HG03354 (cell line): ENCODE measurements at regions not wholly inside any gene's neighbourhood (a gene's known extent, or its start where the extent isn't known, plus 50 kb on each side); places are given as distances from the start of the nearest gene placed in this dataset.

Experiments used
- ATAC-seq: cut with Tn5 transposase; IDR thresholded peaks from one replicate; pipeline ENCODE4 v1.9.1; 2021; ENCODE audit warnings: mild to moderate bottlenecking; ENCODE audit not compliant: unreplicated experiment, poor library complexity, severe bottlenecking

DNA sequence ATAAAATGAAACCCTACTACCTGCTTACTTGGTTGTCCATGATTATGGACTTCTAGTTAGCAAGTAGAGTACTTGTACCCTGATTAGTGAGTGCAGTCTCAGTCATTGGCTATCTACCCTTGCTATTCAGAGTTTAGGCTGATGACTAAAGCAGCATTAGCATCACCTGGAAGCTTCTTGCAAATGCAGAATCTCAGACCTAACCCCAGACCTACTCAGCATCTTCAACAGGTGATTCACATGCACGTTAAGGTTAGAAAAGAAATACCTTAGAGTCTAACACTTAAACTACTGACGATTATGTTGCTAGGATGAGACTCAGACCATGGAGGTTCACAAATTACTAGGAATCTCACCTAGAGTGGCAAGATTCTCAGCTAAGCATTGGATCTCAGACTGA is 399.9 kb upstream of the FANCL start:
- no peak for ATAC-seq

DNA sequence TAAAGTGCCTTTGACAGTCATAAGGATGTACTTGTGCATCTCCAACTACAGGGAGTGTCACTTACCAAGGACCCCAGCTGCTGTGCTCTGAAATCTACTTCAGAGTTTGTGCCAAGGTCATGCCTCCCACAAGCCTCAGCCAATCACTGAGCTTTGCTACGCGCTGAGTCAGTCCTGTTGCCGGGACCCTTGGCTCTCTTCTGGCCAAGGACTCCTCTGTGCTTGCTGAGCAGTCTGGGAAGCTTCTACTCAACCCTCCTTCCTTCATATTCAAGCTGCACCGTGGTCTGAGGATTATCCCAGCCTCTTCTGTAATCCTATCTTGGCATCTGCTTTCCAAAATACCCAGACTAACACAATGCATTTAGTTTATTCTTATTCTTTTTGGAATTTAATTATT is 398.9 kb upstream of the FANCL start:
- no peak for ATAC-seq

DNA sequence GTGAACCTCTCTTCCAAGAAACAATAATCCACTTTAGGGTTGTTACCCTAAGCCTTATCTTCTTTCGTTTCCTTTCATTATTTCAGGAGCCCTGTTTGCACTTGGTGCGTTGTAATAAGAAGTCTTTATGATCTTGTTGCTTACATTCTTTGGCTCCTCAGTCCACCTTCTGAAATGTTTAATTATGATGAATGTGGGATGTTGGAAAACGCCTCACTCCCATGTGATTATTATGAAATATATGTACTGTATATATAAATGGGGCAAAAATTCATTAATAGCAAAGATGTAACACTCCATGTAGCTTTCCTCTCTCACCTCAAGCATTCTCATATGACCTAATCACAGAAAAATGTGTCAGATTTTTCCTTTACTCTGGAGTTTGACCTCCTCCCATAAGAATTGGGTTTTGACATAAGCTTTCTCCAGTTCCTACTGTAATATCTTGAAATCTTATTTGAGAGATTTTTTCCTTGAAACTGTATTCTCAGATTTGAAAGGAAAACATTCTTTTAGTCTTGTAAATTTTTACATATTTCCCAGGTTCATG is 397.2 kb upstream of the FANCL start:
- ATAC-seq = no peak

DNA sequence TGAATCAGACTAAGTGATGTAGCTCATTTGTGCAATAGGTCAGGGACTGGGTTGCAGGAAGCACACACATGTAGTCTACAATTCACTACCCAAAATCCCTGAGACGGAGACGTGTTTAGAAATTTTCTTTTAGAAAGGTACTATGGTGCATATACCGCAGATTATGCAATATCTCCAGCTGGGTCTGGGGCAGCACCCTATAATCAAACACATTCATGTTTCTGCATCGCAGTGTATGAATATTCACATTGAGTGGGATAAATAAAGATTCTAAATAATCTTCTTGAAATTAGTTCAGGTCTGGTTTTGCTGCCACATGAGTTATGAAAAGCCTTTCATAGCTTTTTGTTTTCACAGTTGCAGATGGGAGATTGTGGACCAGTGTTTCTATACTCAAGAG is 395.7 kb upstream of the FANCL start:
- no peak for ATAC-seq

DNA sequence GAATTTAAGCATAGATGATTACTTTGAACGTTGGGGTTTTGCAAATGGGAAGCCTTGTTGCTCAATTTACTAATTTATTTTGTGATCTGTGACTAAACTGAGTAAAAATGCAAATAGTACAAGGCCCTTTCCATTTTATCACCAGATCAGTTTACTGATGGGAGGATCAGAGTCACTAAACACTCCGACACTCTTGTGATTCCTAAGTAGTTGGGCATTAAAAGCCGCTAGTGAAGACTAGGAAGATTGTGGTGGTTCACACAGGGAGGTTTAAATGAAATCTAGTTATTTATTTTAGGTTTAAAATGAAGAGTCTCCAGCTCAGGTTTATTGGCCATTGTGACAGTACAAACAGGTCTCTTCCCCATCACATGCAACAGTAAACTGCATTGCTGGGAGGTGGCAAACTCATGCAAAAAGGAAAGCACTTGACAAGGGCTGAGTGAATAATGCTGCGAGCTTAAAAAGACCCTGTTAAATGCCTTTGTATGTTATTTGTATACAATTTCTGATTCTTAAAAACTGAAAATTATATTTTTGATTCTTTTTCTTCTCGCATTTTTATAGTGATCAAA is 394.8 kb upstream of the FANCL start:
- ATAC-seq = no peak

DNA sequence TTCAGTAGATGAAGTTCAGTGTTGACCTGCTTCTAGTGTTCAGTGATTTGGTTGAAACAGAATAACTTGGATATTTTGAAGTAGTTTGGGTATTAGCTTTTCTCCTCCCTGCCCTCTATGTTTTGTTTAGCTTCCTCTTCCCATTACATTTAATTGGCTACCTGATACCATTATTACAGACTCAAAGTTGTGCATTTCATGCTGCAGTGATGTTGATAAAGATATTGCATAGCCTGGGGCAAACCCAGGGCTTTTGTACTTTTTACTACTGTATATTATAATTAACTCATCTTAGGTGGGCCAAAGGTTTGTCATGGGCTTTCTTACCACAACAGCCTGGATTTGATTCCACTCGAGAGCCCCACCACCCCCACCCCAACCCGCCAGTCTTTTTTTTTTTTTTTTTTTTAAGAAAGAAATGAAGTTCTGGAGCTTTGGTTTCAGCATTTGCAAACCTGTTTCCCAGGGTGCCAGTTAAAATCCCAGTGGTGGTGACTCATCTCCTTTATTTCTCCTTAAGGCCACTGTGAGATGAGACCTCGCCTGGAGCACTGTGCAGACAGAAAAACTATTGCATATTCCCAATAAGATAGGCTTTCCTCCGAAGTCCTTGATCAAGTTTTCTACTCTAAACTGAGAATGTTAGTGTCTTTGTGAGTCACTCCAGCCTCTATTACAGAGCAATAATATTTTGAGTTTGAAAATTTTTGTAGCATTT is 393.7 kb upstream of the FANCL start:
- no peak for ATAC-seq

DNA sequence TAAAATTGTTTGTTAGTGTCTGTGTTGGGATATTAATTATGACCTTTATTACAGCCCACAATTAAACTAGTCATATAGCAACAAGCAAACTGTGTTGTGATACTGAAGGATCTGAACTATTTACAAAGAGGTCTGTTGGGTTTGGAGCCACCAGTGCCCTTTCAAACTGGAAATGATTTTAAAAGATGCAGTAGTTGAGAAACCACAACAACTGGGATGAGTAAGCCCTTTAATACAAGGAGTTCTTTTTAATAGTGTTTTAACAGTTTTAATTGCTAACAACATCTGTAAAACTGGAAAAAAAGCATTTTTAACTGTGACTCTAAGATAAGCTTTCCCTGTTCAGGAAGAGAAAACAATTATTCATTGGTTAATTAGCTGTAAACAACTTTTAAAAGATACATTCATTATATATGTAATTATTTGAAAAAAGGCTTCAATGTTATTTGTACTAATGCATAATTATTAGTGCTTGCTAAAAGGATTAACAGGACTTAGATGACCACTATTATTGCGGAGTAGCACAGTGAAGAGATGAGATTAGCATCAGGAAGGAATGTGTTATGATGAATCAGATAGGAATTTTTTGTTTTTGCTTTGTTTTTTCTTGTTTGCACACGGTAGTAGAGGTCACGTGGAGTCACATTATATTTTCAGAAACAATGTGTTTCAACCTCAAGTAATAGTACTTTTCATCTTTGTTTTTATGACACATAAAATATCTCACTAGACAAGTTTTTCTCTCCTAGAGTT is 392.7 kb upstream of the FANCL start:
- ATAC-seq = no peak

DNA sequence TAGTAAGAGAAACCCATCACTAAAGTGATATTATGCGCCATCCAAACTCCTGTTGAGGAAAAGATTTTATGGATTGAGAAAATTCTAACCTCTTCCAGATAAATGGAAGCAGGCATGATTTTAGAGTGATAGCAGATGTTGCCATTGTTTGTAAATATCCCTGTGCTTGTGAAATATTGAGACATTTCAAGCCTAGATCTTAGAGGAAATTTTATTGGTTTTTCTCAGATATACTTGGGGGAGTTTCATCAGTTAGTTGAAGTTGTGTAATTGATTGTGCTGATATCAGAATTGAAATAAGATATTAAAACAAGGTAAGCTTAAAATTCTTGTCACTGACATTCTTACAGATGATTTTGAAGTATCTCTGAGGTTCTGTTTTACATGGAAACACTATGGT is 390.9 kb upstream of the FANCL start:
- no peak for ATAC-seq

DNA sequence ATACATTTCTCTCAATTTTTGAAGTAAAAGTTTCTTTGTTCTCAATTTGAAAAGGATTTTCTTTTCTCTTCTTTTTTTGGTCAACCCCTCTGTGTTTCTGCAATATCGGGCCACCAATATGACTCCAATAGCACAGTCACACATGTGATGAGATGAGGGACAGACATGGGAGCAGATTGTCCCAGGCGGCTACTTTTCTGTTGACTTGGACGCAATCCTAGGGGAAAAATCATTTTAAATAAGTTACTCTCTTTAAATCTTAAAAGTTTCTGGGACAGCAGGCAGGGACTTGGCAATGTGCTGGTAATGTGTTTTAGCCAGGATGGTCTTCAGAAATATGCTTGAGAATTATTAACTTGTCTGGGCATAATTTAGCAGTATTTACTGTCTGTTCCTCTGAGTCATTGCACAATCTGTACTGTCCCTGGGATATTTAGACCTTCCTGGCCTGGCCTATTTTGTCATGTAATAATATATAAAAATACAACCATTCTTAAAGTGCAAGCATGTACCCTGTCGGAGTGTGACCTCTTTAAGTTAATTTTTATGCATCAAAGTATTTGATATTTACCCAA is 388.5 kb upstream of the FANCL start:
- no peak for ATAC-seq

DNA sequence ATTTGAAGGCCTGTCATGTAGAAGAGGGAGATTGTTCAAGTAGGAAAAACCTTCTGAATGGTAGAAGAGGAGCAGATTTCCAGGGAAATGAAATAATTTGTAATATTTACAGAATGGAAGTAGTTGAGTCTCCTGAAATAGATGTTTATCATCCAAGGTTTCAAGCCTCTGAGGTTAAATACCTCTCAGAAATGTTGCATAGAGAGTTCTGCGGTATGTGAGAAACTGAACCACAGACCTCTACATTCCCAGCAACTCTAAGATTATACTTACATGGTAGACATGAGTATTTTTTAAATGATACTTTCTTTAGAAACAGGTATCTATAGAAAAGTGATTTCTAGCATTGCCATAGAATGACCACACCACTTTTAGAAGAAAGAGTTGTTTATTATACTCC is 379.8 kb upstream of the FANCL start:
- ATAC-seq = no peak

DNA sequence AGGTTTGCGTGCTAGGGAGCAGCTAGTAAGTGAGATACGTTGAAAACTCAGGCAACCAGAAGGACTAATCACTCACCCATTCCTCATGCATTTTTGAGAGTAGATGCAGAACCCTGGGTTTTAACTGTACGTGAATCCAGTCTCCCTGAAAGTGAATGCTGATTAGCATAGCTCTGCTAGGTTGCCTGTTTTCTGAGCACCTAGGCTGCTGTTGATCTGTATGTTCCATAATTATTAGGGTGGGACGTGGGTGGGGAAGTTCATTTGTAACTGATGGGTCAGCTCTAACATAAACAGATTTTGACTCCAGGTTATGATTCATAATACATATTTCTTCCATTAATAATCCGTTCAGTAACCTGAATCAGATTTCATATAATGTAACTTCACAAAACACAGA is 379.0 kb upstream of the FANCL start:
- ATAC-seq = no peak

DNA sequence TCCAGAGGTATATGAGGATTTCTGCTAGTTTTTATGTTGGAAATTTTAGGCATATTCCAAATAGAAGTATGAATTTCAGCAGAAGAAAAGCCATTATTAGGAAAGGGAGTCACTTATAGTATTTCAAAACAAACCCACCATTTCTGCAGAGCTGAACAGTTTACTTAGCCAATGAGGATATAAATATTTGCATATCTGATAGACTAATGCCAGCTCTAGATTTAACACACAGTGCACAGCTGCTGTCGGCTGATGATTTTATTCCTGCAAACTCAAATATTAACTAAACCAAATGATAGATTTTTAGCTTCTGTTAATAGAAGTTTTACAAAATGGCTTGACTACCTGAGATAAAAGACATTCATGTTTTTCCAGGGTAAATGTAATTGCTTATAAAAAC is 375.8 kb upstream of the FANCL start:
- ATAC-seq = no peak

DNA sequence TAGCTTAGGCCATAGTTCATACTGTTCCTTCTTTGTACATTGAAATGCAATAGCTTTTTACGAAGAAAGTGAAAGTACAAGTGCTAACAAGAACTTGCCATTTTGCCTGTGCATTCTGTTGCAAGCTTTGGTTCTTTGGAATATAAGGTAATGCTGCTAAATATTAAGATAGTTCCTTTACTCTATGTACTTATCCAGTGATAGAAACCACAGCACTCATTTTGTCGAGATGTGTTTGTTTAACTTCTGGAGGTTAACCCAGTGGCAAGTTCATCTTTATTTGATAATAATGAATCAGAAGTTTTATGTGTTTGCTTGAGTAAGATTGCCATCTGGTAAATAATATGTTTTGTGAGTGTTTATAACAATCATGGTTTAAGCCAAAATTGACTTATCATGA is 373.1 kb upstream of the FANCL start:
- ATAC-seq = no peak

DNA sequence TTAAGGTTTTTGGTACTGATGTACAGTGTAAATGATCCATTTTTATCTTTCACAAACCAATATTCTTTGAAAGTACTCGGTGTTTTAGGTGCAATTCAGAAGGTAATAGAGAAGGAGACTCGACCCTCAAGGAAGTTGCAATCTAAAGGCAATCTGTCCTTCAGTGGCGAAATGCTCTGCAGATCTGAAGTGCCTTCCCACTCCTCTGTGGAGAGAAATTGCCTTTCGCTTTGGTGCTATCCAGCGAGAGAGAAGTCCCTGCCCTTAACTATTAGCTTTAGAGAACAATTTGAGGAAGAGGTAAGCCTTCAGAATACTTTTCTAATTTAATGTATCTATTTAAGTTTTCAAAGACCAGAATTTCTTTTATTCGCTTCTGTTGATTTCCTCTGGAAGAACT is 371.8 kb upstream of the FANCL start:
- ATAC-seq = no peak

DNA sequence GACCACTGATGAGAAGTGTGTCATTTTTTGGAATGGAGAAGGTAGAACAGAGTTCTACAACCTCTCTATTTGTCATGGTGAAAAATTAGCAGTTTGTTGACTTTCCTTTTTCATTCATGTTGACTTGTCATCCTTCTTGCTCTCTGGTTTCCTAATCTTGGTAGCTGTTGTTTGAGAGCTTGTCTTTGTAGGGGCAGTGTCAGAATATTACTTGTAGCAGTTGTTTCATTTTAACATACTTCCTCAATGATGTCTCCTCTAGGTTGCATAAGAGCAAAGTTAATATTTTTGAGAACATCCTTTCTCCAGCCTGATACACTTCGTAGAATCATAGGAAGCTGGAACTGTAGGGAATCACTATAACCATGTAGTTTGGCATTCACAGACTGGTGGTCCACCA is 368.2 kb upstream of the FANCL start:
- no peak for ATAC-seq

DNA sequence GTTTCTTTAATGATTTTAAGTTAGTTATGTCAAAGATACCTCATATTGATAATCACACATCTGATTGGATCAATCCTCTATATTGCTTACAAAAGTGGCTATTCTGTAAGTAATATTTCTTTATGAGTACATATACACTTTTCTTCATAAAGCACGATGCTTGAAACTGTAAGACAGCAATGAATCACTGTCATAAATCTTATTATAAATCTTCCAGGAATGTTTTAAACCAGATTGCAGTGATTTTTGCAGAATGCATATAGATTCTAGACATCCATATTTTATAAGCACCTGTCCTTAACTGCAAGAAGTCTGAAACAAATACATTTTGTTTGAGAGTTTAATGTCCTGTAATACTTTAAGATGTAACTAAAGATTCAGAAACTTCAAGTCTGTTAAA is 367.0 kb upstream of the FANCL start:
- no peak for ATAC-seq

DNA sequence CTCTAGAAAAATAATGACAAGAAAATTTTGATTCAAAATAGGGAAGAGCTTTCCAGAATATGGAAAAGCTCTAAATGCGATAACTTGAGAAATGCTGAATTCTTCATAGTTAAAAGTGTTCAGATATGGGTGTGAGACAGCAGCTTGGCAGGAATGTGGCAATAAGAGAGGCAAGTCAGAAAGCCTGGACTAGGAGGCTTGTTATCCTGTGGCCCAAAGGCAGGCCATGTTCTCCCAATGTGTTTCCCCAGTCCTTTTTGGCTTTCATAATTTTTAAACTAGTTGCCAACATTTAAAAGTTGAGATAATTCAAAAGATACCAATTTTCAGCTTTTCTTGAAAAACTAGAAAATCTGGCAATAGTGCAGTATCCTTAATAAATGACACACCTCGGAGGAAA is 366.3 kb upstream of the FANCL start:
- ATAC-seq = no peak

DNA sequence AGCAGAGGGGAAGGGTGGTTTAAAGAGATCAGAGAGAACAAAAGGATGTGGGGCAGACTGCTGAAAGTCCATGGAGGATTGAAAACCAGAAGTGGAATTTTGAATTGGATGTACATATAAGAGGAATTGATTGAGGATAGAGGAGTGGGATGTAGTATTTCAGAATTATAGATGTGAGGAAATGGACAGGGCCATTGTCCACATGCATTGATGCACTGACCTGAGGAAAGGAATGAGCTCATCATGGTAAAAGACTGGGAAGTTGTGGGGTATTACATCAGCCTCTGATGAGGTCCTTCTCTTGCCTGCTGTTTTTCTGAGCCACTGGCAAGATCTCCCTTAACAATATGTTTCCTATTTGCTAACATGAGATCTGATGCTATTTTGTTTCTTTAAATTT is 365.7 kb upstream of the FANCL start:
- ATAC-seq = no peak

DNA sequence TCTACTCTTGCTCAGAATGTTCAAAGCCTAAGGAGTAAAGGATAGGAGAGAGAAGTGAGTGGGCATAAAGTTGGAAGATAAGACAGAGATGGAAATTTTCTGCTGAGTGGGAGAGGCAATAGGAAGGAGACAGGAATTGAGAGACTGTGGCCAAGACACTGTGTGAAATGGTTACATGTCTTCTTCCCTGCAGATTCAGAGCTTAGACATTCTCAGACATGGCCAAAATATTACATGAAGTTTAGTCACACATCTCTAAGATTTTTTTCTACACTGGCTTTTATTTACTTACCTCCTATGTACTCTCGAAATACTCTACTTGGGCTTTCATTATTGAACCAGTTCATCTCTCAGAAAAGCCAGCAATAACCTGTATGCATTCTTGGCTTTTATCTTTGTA is 363.0 kb upstream of the FANCL start:
- no peak for ATAC-seq

DNA sequence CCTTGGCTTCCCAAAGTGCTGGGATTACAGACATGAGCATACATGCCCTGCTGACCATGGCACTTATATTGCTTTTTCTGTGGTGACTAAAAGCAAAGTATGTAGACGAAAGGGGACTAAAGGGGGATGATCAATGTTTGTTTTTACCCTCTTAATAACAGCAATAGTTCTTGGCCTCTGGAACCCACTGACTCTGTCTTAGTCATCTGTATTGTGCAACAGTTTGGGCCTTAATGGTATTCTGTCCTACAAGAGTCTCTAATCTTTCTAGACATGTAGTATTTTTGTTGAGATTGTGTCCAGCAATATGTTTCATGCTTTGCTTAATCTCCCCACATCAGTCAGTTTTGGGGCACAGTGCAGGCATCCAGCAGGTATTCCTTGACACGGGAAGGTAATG is 359.9 kb upstream of the FANCL start:
- ATAC-seq = no peak

DNA sequence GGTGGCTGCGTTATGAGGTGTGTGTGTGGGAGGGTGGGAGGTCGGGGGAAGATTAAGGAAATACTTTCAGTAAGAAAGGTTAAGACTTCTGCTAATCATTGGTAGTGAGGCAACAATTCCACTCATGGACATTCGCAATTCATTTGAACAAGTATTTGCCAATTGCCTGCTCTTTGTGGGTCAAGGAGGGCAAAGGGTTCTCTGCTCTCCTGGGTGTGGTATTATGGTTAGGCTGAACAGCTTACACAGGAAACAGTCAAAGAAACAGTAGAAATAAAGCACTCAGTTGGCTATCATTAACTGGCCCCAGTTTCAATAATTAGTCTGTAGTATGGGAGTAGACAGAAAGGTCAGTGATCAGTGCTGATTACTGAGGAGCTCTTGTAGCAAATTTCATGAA is 357.0 kb upstream of the FANCL start:
- ATAC-seq = no peak
